CD4-positive, CD25-positive, alpha-beta regulatory T cell (primary cell): ENCODE measurements at regions not wholly inside any gene's neighbourhood (a gene's known extent, or its start where the extent isn't known, plus 50 kb on each side); places are given as distances from the start of the nearest gene placed in this dataset.

ENCODE experiments used
- ATAC-seq, 2 donors: fragments of 150-1000 bp; cut with Tn5 transposase; one replicate each; pipeline ENCODE4 v1.10.0; 2021; ENCODE audit warnings: low read depth in 2 of 2, moderate number of reproducible peaks in 2 of 2, moderate library complexity in 1 of 2
- DNase-seq, 3 donors: peaks; one replicate each; pipeline versions ENCODE4 v3.0.0 to v3.0.0-alpha.2; 2012 to 2022; ENCODE audit warnings: mixed read lengths in 1 of 3
- H3K27ac ChIP-seq: one replicate; pipeline ENCODE4 v1.7.0; 2013; ENCODE audit warnings: mild to moderate bottlenecking, low read length; ENCODE audit not compliant: insufficient read depth, poor library complexity, severe bottlenecking
- H3K27me3 ChIP-seq: one replicate; pipeline ENCODE4 v1.7.0; 2013; ENCODE audit warnings: low read length; ENCODE audit not compliant: control insufficient read depth, insufficient read depth
- H3K36me3 ChIP-seq: one replicate; pipeline ENCODE4 v1.7.0; 2013; ENCODE audit warnings: mild to moderate bottlenecking, low read length, moderate library complexity; ENCODE audit not compliant: control insufficient read depth, insufficient read depth
- H3K4me1 ChIP-seq: 2 replicates; pipeline ENCODE4 v1.7.0; 2013; ENCODE audit warnings: mild to moderate bottlenecking, low read length; ENCODE audit not compliant: insufficient read depth, control insufficient read depth, poor library complexity, severe bottlenecking
- H3K4me3 ChIP-seq: one replicate; pipeline ENCODE4 v1.7.0; 2013; ENCODE audit warnings: low read depth, mild to moderate bottlenecking, low read length, moderate library complexity
- H3K9me3 ChIP-seq, 2 experiments: 1 replicate in 1 of 2; 2 replicates in 1 of 2; pipeline ENCODE4 v1.7.0; 2013; ENCODE audit warnings: low read length in 2 of 2, mild to moderate bottlenecking in 1 of 2, moderate library complexity in 1 of 2; ENCODE audit not compliant: control insufficient read depth in 2 of 2
- H3K27ac Mint-ChIP-seq, 3 donors: one replicate each; pipeline ENCODE4 v1.8.0; 2020 to 2022; ENCODE audit warnings: mild to moderate bottlenecking in 3 of 3, mixed read lengths in 3 of 3, moderate library complexity in 2 of 3
- H3K27me3 Mint-ChIP-seq: one replicate; pipeline ENCODE4 v1.8.0; 2022; ENCODE audit warnings: mild to moderate bottlenecking, mixed read lengths
- H3K36me3 Mint-ChIP-seq: one replicate; pipeline ENCODE4 v1.8.0; 2020; ENCODE audit warnings: mixed read lengths
- H3K4me1 Mint-ChIP-seq, 4 donors: one replicate each; pipeline ENCODE4 v1.8.0; 2020 to 2022; ENCODE audit warnings: mixed read lengths in 4 of 4, mild to moderate bottlenecking in 1 of 4
- H3K4me3 Mint-ChIP-seq, 4 donors: one replicate each; pipeline ENCODE4 v1.8.0; 2020 to 2022; ENCODE audit warnings: mild to moderate bottlenecking in 4 of 4, mixed read lengths in 4 of 4, moderate library complexity in 3 of 4
- H3K9me3 Mint-ChIP-seq, 7 donors: one replicate each; pipeline ENCODE4 v1.8.0; 2020 to 2022; ENCODE audit warnings: mixed read lengths in 7 of 7, mild to moderate bottlenecking in 3 of 7, moderate library complexity in 2 of 7

DNA sequence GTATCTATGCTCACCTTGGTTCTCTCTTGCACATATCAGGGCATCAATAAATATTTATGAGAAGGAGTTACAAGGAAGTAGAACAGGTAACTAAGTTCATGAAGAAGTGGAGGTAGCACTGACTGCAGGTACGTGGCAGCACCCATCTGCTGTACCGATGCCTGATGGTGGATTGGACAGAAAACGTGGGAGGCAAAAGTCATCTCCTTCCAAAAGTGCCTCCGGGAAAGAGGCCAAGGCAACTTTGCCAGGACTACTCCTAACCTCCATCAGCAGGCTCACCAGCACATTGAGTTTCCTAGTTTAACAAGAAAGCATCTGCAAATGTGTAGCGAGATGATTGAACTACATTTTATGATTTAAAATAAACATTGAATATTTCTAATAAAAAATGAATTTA lies 248.8 kb downstream of the ANKRD7 start:
- no peaks in the 10 kb centered on the region for H3K36me3 ChIP-seq
- H3K4me1 ChIP-seq: no peaks in the 10 kb centered on the region
- Mint-ChIP-seq H3K4me1 (no peaks in the 10 kb centered on the region), H3K36me3 (no peaks in the 10 kb centered on the region), H3K27ac (no peak overlapping the region), H3K9me3 (peaks cover 0 to 19% (median 6%) of the 10 kb centered on the region in 7 donors), H3K4me3 (no peak overlapping the region), H3K27me3 (no peaks in the 10 kb centered on the region)
- H3K4me3 ChIP-seq: no peak overlapping the region
- no peak for ATAC-seq
- H3K27ac ChIP-seq: no peak overlapping the region
- no peak for DNase-seq
- H3K27me3 ChIP-seq: no peaks in the 10 kb centered on the region
- H3K9me3 ChIP-seq: no peaks in the 10 kb centered on the region

DNA sequence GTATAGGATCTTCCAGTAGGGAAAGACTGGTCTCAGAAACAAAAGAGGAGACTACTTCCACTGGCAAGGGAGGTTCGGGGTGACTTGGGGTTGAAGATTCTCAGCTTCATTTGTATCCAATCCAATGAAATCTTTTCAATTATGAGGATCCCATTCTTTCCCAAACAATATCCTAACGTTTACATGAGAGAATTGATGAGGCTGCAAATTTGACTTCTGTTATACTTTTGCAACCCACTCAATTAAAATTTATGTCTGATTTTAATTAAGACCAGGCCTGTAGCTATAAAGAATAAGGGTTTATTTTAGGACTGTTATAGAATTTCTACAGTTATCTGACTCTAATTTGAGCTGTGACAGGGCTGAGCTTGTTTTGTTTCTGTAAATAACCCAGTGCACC lies 251.5 kb downstream of the ANKRD7 start:
- no peak for DNase-seq
- Histone ChIP-seq H3K27me3 (no peaks in the 10 kb centered on the region), H3K9me3 (no peaks in the 10 kb centered on the region), H3K4me3 (no peak overlapping the region), H3K36me3 (no peaks in the 10 kb centered on the region), H3K27ac (no peak overlapping the region), H3K4me1 (no peaks in the 10 kb centered on the region)
- Mint-ChIP-seq H3K4me3 (no peak overlapping the region), H3K36me3 (no peaks in the 10 kb centered on the region), H3K27me3 (no peaks in the 10 kb centered on the region), H3K4me1 (no peaks in the 10 kb centered on the region), H3K9me3 (peaks cover 0 to 21% (median 7%) of the 10 kb centered on the region in 7 donors), H3K27ac (no peak overlapping the region)
- no peak for ATAC-seq

DNA sequence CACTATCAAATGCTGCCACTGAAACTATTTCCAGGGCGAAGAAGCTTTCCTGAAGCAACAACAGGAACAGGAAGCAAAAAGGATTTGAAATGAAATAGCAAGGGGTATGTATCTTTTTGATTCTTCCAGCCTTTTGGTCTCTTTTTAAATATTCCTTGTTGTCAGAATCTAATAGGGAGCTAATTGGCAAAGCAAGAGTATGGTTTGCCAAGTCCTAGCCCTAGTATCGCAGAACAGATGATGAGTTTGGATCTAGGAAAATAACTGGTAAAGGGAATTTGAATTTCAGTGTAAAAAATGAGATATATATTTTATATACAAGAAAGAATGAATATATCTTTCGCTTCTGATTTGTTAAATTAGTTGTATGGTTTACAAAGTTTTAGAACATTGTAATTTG lies 252.5 kb downstream of the ANKRD7 start:
- H3K27me3 ChIP-seq: no peaks in the 10 kb centered on the region
- no peaks in the 10 kb centered on the region for H3K36me3 ChIP-seq
- no peak overlapping the region for H3K4me3 ChIP-seq
- peaks cover 0 to 5% of the 10 kb centered on the region in 2 experiments for H3K9me3 ChIP-seq
- no peak overlapping the region for H3K27ac ChIP-seq
- H3K4me1 Mint-ChIP-seq: no peaks in the 10 kb centered on the region
- no peak overlapping the region for H3K4me3 Mint-ChIP-seq
- no peaks in the 10 kb centered on the region for H3K27me3 Mint-ChIP-seq
- DNase-seq (no peak), ATAC-seq (no peak)
- peaks cover 0 to 18% (median 7%) of the 10 kb centered on the region in 7 donors for H3K9me3 Mint-ChIP-seq
- no peak overlapping the region for H3K27ac Mint-ChIP-seq
- H3K4me1 ChIP-seq: no peaks in the 10 kb centered on the region
- no peaks in the 10 kb centered on the region for H3K36me3 Mint-ChIP-seq

DNA sequence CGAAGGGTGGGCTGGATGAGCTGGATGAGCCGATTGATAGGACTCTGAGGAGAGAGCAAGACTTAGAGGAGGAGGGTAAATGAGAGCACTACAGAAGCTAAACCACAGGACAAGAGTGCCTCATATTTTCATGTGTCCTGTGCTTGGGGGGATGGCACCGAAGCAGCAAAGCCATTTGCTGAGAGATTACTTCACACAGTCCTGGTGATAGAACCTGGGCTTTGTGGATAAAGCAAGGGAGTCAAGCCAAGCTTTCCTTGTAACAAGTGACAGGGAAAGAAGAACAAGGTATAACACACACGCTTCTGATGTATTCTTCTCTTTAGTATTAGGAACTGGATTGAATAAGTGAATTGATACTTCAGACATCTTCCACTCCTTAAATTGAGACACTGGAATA lies 253.7 kb downstream of the ANKRD7 start:
- Mint-ChIP-seq H3K4me3 (no peak overlapping the region), H3K4me1 (no peaks in the 10 kb centered on the region), H3K36me3 (no peaks in the 10 kb centered on the region), H3K27me3 (no peaks in the 10 kb centered on the region), H3K9me3 (peaks cover 0 to 22% (median 7%) of the 10 kb centered on the region in 7 donors), H3K27ac (no peak overlapping the region)
- Histone ChIP-seq H3K9me3 (peaks cover 0 to 11% of the 10 kb centered on the region in 2 experiments), H3K4me1 (no peaks in the 10 kb centered on the region), H3K36me3 (no peaks in the 10 kb centered on the region), H3K27ac (no peak overlapping the region), H3K4me3 (no peak overlapping the region), H3K27me3 (no peaks in the 10 kb centered on the region)
- ATAC-seq (no peak), DNase-seq (no peak)

DNA sequence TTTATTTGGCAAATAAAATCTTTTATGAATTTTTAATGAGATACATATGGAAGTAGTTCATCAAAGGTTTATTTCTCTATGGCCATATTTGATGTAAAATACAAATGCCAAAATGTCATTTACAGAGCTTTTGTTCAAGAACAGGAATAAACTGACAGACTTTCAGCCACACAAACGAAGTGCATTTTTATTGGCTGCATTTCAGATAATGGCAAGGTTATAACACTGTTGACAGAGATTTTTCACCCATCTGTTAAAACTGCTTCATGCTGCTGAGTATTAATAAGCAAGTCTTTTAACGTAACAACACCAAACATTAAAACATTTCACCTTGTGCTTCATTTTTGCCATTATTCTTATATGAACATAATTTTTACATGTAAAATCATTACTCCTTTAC lies 254.4 kb downstream of the ANKRD7 start:
- Histone ChIP-seq H3K36me3 (no peaks in the 10 kb centered on the region), H3K4me3 (no peak overlapping the region), H3K9me3 (peaks cover 0 to 11% of the 10 kb centered on the region in 2 experiments), H3K4me1 (no peaks in the 10 kb centered on the region), H3K27ac (no peak overlapping the region), H3K27me3 (no peaks in the 10 kb centered on the region)
- H3K36me3 Mint-ChIP-seq: no peaks in the 10 kb centered on the region
- H3K27ac Mint-ChIP-seq: no peak overlapping the region
- H3K9me3 Mint-ChIP-seq: peaks cover 0 to 24% (median 7%) of the 10 kb centered on the region in 7 donors
- H3K4me1 Mint-ChIP-seq: no peaks in the 10 kb centered on the region
- no peak overlapping the region for H3K4me3 Mint-ChIP-seq
- H3K27me3 Mint-ChIP-seq: no peaks in the 10 kb centered on the region
- DNase-seq: no peak
- ATAC-seq: no peak

DNA sequence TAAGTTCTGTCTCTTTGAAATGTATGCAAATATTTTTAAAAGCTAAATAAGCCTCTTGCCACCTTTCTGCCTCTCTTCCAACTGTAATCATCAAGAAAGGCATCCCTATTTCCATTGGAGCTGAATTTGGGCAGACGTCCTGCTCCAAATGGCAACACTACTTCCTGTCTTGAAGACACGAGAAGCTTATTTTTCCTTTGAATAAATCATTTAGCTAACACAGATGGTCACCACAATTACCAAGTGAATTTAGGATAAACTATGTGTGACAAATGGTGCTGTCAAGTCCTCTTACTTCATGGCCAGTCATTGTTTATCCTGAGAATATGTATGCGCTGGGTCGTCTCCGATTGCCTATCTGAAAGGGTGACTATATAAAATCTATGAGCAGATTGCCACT lies 268.0 kb downstream of the ANKRD7 start:
- H3K4me1 ChIP-seq: no peaks in the 10 kb centered on the region
- no peak for ATAC-seq
- H3K36me3 ChIP-seq: no peaks in the 10 kb centered on the region
- H3K4me1 Mint-ChIP-seq: no peaks in the 10 kb centered on the region
- H3K36me3 Mint-ChIP-seq: no peaks in the 10 kb centered on the region
- no peak overlapping the region for H3K27ac ChIP-seq
- H3K4me3 Mint-ChIP-seq: no peak overlapping the region
- peaks cover 0 to 8% (median 2%) of the 10 kb centered on the region in 7 donors for H3K9me3 Mint-ChIP-seq
- no peak for DNase-seq
- no peaks in the 10 kb centered on the region for H3K27me3 Mint-ChIP-seq
- H3K27me3 ChIP-seq: no peaks in the 10 kb centered on the region
- no peak overlapping the region for H3K27ac Mint-ChIP-seq
- H3K9me3 ChIP-seq: no peaks in the 10 kb centered on the region
- no peak overlapping the region for H3K4me3 ChIP-seq

DNA sequence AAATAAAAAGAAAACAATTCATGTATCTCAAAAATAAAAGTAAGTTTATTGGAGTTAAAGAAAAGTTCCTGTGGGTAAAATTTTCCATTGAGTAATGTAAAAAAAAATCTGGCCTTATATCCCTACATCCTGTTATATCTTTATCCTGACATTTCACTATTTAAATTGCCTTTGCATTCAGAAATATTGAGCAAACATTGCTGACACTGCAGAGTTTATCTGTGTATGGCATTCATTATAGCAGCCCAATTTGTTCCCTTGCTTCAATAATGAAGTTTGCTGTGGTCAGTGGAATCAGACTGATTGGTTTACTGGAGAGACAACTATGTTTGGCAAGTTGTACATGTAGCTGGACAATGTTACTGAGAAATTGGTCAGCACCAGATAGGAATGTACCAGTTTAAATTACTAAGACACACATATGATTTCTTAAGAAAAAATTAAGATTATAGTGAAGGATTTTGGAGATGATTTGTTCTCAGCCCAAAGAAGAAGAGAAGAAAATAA lies 271.7 kb downstream of the ANKRD7 start:
- Histone ChIP-seq H3K27ac (no peak overlapping the region), H3K36me3 (no peaks in the 10 kb centered on the region), H3K4me3 (no peak overlapping the region), H3K27me3 (no peaks in the 10 kb centered on the region), H3K9me3 (no peaks in the 10 kb centered on the region), H3K4me1 (no peaks in the 10 kb centered on the region)
- Mint-ChIP-seq H3K27me3 (no peaks in the 10 kb centered on the region), H3K4me1 (no peaks in the 10 kb centered on the region), H3K9me3 (peaks cover 0 to 5% (median 2%) of the 10 kb centered on the region in 7 donors), H3K4me3 (no peak overlapping the region), H3K27ac (no peak overlapping the region), H3K36me3 (no peaks in the 10 kb centered on the region)
- no peak for ATAC-seq
- DNase-seq: no peak

DNA sequence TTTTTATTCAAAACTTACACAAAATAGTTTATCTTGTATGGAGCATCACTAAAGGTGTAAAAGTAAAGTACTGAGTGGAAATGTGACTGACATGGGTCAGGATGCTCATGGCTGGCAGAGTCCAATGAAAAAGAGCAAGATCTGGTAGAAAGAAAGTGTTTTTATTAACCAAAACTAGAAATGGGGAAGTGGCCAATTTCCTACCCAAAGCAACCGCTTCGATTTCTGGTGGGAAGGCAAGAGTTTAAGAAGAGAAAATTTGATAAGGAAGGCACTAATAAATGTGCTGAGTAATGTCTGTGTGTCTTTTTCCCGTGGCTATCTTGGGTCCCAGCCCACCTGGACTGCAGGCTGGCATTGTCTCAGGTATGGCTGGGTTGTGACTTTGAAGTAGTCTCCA lies 277.7 kb downstream of the ANKRD7 start:
- no peaks in the 10 kb centered on the region for H3K36me3 ChIP-seq
- Mint-ChIP-seq H3K36me3 (no peaks in the 10 kb centered on the region), H3K4me3 (no peak overlapping the region), H3K27me3 (no peaks in the 10 kb centered on the region), H3K27ac (no peak overlapping the region), H3K4me1 (no peaks in the 10 kb centered on the region), H3K9me3 (peaks cover 0 to 10% (median 2%) of the 10 kb centered on the region in 7 donors)
- no peak for DNase-seq
- no peaks in the 10 kb centered on the region for H3K9me3 ChIP-seq
- H3K27me3 ChIP-seq: no peaks in the 10 kb centered on the region
- no peak for ATAC-seq
- H3K4me3 ChIP-seq: no peak overlapping the region
- no peaks in the 10 kb centered on the region for H3K4me1 ChIP-seq
- H3K27ac ChIP-seq: no peak overlapping the region
